Large intestine (tissue), 3 donors: ENCODE measurements at regions not wholly inside any gene's neighbourhood (a gene's known extent, or its start where the extent isn't known, plus 50 kb on each side); places are given as distances from the start of the nearest gene placed in this dataset.
"Not testable (repeated sequence)": the region's sequence is repeated elsewhere in the genome, so short reads cannot be mapped to it uniquely, and the experiment has no call there.

ENCODE experiments used
- DNase-seq, 2 donors: peaks; one replicate each; pipeline versions ENCODE4 v3.0.0 to v3.0.0-alpha.2; 2013
- H3K27ac ChIP-seq: one replicate; pipeline ENCODE4 v1.5.1; 2013; ENCODE audit warnings: low read length
- H3K27me3 ChIP-seq: 2 replicates; pipeline ENCODE4 v1.6.1; 2013; ENCODE audit warnings: low read length; ENCODE audit not compliant: control insufficient read depth, insufficient read depth
- H3K36me3 ChIP-seq: 2 replicates; pipeline ENCODE4 v1.6.1; 2013; ENCODE audit warnings: low read length; ENCODE audit not compliant: control insufficient read depth, insufficient read depth
- H3K4me1 ChIP-seq: one replicate; pipeline ENCODE4 v1.6.1; 2013; ENCODE audit warnings: low read length; ENCODE audit not compliant: control insufficient read depth, insufficient read depth
- H3K4me3 ChIP-seq: one replicate; pipeline ENCODE4 v1.5.1; 2013; ENCODE audit warnings: low read length
- H3K9me3 ChIP-seq: one replicate; pipeline ENCODE4 v1.6.1; 2013; ENCODE audit warnings: mild to moderate bottlenecking, low read depth, low read length, moderate library complexity; ENCODE audit not compliant: control insufficient read depth
- WGBS: methylation state at CpG from one replicate; pipeline ENCODE4 v1.1.5; 2013; ENCODE audit warnings: low lambda C conversion rate; ENCODE audit not compliant: insufficient coverage; 5-methylcytosine and 5-hydroxymethylcytosine counted together

- no CpG with 5 or more reads among the region's 5 CpGs for WGBS
- no peak for DNase-seq
- Histone ChIP-seq H3K4me3 (no peak overlapping the region), H3K36me3 (no peaks in the 10 kb centered on the region), H3K9me3 (no peaks in the 10 kb centered on the region), H3K4me1 (no peaks in the 10 kb centered on the region), H3K27ac (no peak overlapping the region), H3K27me3 (no peaks in the 10 kb centered on the region)
Measured at GRCh38 chr2:204401114-204401513, 144.2 kb upstream of the PARD3B start.

GRCh38 chr2:204407204-204408014 lies 137.9 kb upstream of the PARD3B start:
- peak overlapping the region; percentile 40 for H3K27ac ChIP-seq
- no peaks in the 10 kb centered on the region for H3K36me3 ChIP-seq
- no peaks in the 10 kb centered on the region for H3K9me3 ChIP-seq
- peak; percentile 79 to 90 for DNase-seq
- WGBS: 94% methylated on average over 2 of the region's 6 CpGs
- H3K4me1 ChIP-seq: no peaks in the 10 kb centered on the region
- no peak overlapping the region for H3K4me3 ChIP-seq
- no peaks in the 10 kb centered on the region for H3K27me3 ChIP-seq

- H3K27me3 ChIP-seq, H3K4me1 ChIP-seq, DNase-seq, H3K9me3 ChIP-seq, H3K27ac ChIP-seq, H3K36me3 ChIP-seq, H3K4me3 ChIP-seq: not testable (repeated sequence)
- no CpG with 5 or more reads among the region's 2 CpGs for WGBS
Measured at GRCh38 chr2:204412782-204413181, 132.5 kb upstream of the PARD3B start.

GRCh38 chr2:204415406-204416181 lies 129.7 kb upstream of the PARD3B start:
- no peaks in the 10 kb centered on the region for H3K36me3 ChIP-seq
- no peak for DNase-seq
- no peak overlapping the region for H3K27ac ChIP-seq
- WGBS: no CpG with 5 or more reads among the region's 7 CpGs
- no peaks in the 10 kb centered on the region for H3K4me1 ChIP-seq
- H3K27me3 ChIP-seq: no peaks in the 10 kb centered on the region
- no peak overlapping the region for H3K4me3 ChIP-seq
- H3K9me3 ChIP-seq: no peaks in the 10 kb centered on the region

GRCh38 chr2:204416236-204416635 lies 129.0 kb upstream of the PARD3B start:
- H3K4me1 ChIP-seq: no peaks in the 10 kb centered on the region
- H3K36me3 ChIP-seq: no peaks in the 10 kb centered on the region
- H3K9me3 ChIP-seq: no peaks in the 10 kb centered on the region
- H3K4me3 ChIP-seq: no peak overlapping the region
- H3K27ac ChIP-seq: no peak overlapping the region
- H3K27me3 ChIP-seq: no peaks in the 10 kb centered on the region
- DNase-seq: no peak
- 60% methylated on average over 3 of the region's 5 CpGs for WGBS

- H3K4me3 ChIP-seq: no peak overlapping the region
- no peak for DNase-seq
- no peaks in the 10 kb centered on the region for H3K9me3 ChIP-seq
- no CpG with 5 or more reads among the region's 1 CpG for WGBS
- no peaks in the 10 kb centered on the region for H3K27me3 ChIP-seq
- no peaks in the 10 kb centered on the region for H3K36me3 ChIP-seq
- H3K27ac ChIP-seq: no peak overlapping the region
- no peaks in the 10 kb centered on the region for H3K4me1 ChIP-seq
Measured at GRCh38 chr2:204425821-204426220, 119.5 kb upstream of the PARD3B start.

GRCh38 chr2:204428675-204429074 lies 116.6 kb upstream of the PARD3B start:
- no peak overlapping the region for H3K4me3 ChIP-seq
- no peak for DNase-seq
- no peaks in the 10 kb centered on the region for H3K4me1 ChIP-seq
- no peak overlapping the region for H3K27ac ChIP-seq
- no peaks in the 10 kb centered on the region for H3K27me3 ChIP-seq
- H3K36me3 ChIP-seq: no peaks in the 10 kb centered on the region
- H3K9me3 ChIP-seq: peaks cover 9% of the 10 kb centered on the region

- WGBS: 100% methylated on average over 1 of the region's 1 CpG
- Histone ChIP-seq H3K36me3 (no peaks in the 10 kb centered on the region), H3K4me1 (no peaks in the 10 kb centered on the region), H3K4me3 (no peak overlapping the region), H3K9me3 (peaks cover 9% of the 10 kb centered on the region), H3K27me3 (no peaks in the 10 kb centered on the region), H3K27ac (no peak overlapping the region)
- DNase-seq: no peak
Measured at GRCh38 chr2:204431529-204431928, 113.7 kb upstream of the PARD3B start.

- H3K9me3 ChIP-seq: peaks cover 9% of the 10 kb centered on the region
- 100% methylated on average over 1 of the region's 6 CpGs for WGBS
- no peak overlapping the region for H3K4me3 ChIP-seq
- H3K27me3 ChIP-seq: no peaks in the 10 kb centered on the region
- H3K27ac ChIP-seq: no peak overlapping the region
- H3K36me3 ChIP-seq: no peaks in the 10 kb centered on the region
- H3K4me1 ChIP-seq: no peaks in the 10 kb centered on the region
- DNase-seq: no peak
Measured at GRCh38 chr2:204432196-204432595, 113.1 kb upstream of the PARD3B start.

GRCh38 chr2:204434660-204435462 lies 110.4 kb upstream of the PARD3B start:
- no peaks in the 10 kb centered on the region for H3K27me3 ChIP-seq
- no peaks in the 10 kb centered on the region for H3K36me3 ChIP-seq
- H3K4me3 ChIP-seq: no peak overlapping the region
- peaks cover 9% of the 10 kb centered on the region for H3K9me3 ChIP-seq
- H3K27ac ChIP-seq: no peak overlapping the region
- no peaks in the 10 kb centered on the region for H3K4me1 ChIP-seq
- no peak for DNase-seq
- 92% methylated on average over 2 of the region's 3 CpGs for WGBS
